Putamen (tissue), 1 donor: ENCODE measurements at regions not wholly inside any gene's neighbourhood (a gene's known extent, or its start where the extent isn't known, plus 50 kb on each side); places are given as distances from the start of the nearest gene placed in this dataset.
A peak's percentile ranks its signal among the peaks of the same experiment; 100 is the strongest.
"Not testable (repeated sequence)": the region's sequence is repeated elsewhere in the genome, so short reads cannot be mapped to it uniquely, and the experiment has no call there.

ENCODE experiments used
- DNase-seq: peaks from one replicate; pipeline ENCODE4 v3.0.0-alpha.2; 2016; ENCODE audit warnings: low spot score

GRCh38 chr3:13248640-13249039 is 171.5 kb downstream of the NUP210 start:
- DNase-seq = no peak

- no peak for DNase-seq
These were observed 172.4 kb upstream of the IQSEC1 start for GRCh38 chr3:13245615-13245978.

- no peak for DNase-seq
These were observed 170.4 kb upstream of the IQSEC1 start for GRCh38 chr3:13243586-13243985.

GRCh38 chr3:13242364-13242737 is 169.1 kb upstream of the IQSEC1 start:
- DNase-seq = no peak

GRCh38 chr3:13241621-13242363 is 168.6 kb upstream of the IQSEC1 start:
- DNase-seq = no peak

GRCh38 chr3:13240928-13241618 is 167.8 kb upstream of the IQSEC1 start:
- DNase-seq = no peak

- no peak for DNase-seq
These were observed 166.2 kb upstream of the IQSEC1 start for GRCh38 chr3:13239467-13239760.

- no peak for DNase-seq
These were observed 165.6 kb upstream of the IQSEC1 start for GRCh38 chr3:13238687-13239466.

- no peak for DNase-seq
These were observed 164.7 kb upstream of the IQSEC1 start for GRCh38 chr3:13237776-13238490.

- DNase-seq = no peak
These were observed 163.4 kb upstream of the IQSEC1 start for GRCh38 chr3:13236557-13237173.

GRCh38 chr3:13235897-13236296 is 162.7 kb upstream of the IQSEC1 start:
- DNase-seq = no peak

GRCh38 chr3:13235079-13235478 is 161.8 kb upstream of the IQSEC1 start:
- DNase-seq = no peak

GRCh38 chr3:13234666-13235065 is 161.4 kb upstream of the IQSEC1 start:
- no peak for DNase-seq

- DNase-seq = no peak
These were observed 160.6 kb upstream of the IQSEC1 start for GRCh38 chr3:13233487-13234485.

GRCh38 chr3:13231781-13232666 is 158.8 kb upstream of the IQSEC1 start:
- peak; percentile 70 for DNase-seq

GRCh38 chr3:13229273-13229949 is 156.2 kb upstream of the IQSEC1 start:
- no peak for DNase-seq

GRCh38 chr3:13228584-13228983 is 155.4 kb upstream of the IQSEC1 start:
- no peak for DNase-seq

GRCh38 chr3:13228169-13228568 is 154.9 kb upstream of the IQSEC1 start:
- not testable (repeated sequence) for DNase-seq
